GM23338 (cell line): ENCODE measurements at regions not wholly inside any gene's neighbourhood (a gene's known extent, or its start where the extent isn't known, plus 50 kb on each side); places are given as distances from the start of the nearest gene placed in this dataset.

ENCODE experiments used
- EZH2 ChIP-seq: fragments of 200-600 bp; sonication (generic); IDR thresholded peaks from one replicate; pipeline ENCODE4 v1.8.0; 2017; ENCODE audit warnings: antibody characterized with exemption, mild to moderate bottlenecking, low read depth; ENCODE audit not compliant: unreplicated experiment
- EZH2phosphoT487 ChIP-seq: fragments of 200-600 bp; sonication (generic); IDR thresholded peaks from one replicate; pipeline ENCODE4 v1.8.1; 2018; ENCODE audit warnings: antibody characterized with exemption; ENCODE audit not compliant: unreplicated experiment
- POLR2AphosphoS5 ChIP-seq: IDR thresholded peaks from 2 replicates; pipeline ENCODE4 v1.6.1; 2016; ENCODE audit warnings: antibody characterized with exemption, low read depth
- TF ChIP-seq, protein P1 (sequence below), 2 experiments: fragments of 200-600 bp in 1 of 2; sonication (generic) in 1 of 2; conservative IDR thresholded peaks; 2 replicates each; pipeline versions ENCODE4 v1.5.1 to v1.6.1; 2016 to 2017; ENCODE audit warnings: antibody characterized with exemption in 2 of 2, low read depth in 2 of 2, mild to moderate bottlenecking in 2 of 2, moderate library complexity in 1 of 2
- TF ChIP-seq, protein P2 (sequence below): IDR thresholded peaks from one replicate; pipeline ENCODE4 v1.6.1; 2018; ENCODE audit warnings: antibody characterized with exemption; ENCODE audit not compliant: unreplicated experiment
- TF ChIP-seq, protein P3 (sequence below): fragments of 250-450 bp; sonication (Bioruptor Pico); IDR thresholded peaks from 2 replicates; pipeline ENCODE4 v1.5.0; 2020; ENCODE audit warnings: mild to moderate bottlenecking, moderate library complexity
- TF ChIP-seq, protein P4 (sequence below): IDR thresholded peaks from 2 replicates; pipeline ENCODE4 v1.6.1; 2016; ENCODE audit warnings: antibody characterized with exemption

DNA sequence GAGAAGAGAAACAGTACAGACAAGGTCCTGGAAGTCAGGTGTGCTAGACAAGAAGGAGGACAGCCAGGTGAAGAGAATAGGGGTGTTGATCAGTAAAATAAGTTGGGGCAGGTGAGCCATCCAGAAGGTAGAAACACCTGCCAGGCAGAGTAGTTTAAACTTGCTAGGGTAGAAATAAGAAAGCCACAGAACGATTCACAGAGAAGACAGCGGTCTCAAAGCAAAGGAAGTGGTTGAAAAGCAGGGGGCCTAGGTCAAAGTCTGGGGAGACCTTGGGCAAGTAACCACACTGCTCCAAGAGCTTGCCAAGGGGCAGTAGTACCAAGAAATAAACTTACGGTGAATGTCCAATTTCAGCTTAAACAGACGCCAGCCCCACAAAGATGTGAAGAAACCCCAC is 116.6 kb upstream of the PROX1 start:
- TF ChIP-seq, protein P1, sequence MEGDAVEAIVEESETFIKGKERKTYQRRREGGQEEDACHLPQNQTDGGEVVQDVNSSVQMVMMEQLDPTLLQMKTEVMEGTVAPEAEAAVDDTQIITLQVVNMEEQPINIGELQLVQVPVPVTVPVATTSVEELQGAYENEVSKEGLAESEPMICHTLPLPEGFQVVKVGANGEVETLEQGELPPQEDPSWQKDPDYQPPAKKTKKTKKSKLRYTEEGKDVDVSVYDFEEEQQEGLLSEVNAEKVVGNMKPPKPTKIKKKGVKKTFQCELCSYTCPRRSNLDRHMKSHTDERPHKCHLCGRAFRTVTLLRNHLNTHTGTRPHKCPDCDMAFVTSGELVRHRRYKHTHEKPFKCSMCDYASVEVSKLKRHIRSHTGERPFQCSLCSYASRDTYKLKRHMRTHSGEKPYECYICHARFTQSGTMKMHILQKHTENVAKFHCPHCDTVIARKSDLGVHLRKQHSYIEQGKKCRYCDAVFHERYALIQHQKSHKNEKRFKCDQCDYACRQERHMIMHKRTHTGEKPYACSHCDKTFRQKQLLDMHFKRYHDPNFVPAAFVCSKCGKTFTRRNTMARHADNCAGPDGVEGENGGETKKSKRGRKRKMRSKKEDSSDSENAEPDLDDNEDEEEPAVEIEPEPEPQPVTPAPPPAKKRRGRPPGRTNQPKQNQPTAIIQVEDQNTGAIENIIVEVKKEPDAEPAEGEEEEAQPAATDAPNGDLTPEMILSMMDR (conservative IDR thresholded peaks at IDR 0.05; ENCODE audit: low read depth in 2 of 2) = no peak
- TF ChIP-seq POLR2AphosphoS5 = no peak
- TF ChIP-seq, protein P2, sequence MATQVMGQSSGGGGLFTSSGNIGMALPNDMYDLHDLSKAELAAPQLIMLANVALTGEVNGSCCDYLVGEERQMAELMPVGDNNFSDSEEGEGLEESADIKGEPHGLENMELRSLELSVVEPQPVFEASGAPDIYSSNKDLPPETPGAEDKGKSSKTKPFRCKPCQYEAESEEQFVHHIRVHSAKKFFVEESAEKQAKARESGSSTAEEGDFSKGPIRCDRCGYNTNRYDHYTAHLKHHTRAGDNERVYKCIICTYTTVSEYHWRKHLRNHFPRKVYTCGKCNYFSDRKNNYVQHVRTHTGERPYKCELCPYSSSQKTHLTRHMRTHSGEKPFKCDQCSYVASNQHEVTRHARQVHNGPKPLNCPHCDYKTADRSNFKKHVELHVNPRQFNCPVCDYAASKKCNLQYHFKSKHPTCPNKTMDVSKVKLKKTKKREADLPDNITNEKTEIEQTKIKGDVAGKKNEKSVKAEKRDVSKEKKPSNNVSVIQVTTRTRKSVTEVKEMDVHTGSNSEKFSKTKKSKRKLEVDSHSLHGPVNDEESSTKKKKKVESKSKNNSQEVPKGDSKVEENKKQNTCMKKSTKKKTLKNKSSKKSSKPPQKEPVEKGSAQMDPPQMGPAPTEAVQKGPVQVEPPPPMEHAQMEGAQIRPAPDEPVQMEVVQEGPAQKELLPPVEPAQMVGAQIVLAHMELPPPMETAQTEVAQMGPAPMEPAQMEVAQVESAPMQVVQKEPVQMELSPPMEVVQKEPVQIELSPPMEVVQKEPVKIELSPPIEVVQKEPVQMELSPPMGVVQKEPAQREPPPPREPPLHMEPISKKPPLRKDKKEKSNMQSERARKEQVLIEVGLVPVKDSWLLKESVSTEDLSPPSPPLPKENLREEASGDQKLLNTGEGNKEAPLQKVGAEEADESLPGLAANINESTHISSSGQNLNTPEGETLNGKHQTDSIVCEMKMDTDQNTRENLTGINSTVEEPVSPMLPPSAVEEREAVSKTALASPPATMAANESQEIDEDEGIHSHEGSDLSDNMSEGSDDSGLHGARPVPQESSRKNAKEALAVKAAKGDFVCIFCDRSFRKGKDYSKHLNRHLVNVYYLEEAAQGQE = no peak
- TF ChIP-seq, protein P3, sequence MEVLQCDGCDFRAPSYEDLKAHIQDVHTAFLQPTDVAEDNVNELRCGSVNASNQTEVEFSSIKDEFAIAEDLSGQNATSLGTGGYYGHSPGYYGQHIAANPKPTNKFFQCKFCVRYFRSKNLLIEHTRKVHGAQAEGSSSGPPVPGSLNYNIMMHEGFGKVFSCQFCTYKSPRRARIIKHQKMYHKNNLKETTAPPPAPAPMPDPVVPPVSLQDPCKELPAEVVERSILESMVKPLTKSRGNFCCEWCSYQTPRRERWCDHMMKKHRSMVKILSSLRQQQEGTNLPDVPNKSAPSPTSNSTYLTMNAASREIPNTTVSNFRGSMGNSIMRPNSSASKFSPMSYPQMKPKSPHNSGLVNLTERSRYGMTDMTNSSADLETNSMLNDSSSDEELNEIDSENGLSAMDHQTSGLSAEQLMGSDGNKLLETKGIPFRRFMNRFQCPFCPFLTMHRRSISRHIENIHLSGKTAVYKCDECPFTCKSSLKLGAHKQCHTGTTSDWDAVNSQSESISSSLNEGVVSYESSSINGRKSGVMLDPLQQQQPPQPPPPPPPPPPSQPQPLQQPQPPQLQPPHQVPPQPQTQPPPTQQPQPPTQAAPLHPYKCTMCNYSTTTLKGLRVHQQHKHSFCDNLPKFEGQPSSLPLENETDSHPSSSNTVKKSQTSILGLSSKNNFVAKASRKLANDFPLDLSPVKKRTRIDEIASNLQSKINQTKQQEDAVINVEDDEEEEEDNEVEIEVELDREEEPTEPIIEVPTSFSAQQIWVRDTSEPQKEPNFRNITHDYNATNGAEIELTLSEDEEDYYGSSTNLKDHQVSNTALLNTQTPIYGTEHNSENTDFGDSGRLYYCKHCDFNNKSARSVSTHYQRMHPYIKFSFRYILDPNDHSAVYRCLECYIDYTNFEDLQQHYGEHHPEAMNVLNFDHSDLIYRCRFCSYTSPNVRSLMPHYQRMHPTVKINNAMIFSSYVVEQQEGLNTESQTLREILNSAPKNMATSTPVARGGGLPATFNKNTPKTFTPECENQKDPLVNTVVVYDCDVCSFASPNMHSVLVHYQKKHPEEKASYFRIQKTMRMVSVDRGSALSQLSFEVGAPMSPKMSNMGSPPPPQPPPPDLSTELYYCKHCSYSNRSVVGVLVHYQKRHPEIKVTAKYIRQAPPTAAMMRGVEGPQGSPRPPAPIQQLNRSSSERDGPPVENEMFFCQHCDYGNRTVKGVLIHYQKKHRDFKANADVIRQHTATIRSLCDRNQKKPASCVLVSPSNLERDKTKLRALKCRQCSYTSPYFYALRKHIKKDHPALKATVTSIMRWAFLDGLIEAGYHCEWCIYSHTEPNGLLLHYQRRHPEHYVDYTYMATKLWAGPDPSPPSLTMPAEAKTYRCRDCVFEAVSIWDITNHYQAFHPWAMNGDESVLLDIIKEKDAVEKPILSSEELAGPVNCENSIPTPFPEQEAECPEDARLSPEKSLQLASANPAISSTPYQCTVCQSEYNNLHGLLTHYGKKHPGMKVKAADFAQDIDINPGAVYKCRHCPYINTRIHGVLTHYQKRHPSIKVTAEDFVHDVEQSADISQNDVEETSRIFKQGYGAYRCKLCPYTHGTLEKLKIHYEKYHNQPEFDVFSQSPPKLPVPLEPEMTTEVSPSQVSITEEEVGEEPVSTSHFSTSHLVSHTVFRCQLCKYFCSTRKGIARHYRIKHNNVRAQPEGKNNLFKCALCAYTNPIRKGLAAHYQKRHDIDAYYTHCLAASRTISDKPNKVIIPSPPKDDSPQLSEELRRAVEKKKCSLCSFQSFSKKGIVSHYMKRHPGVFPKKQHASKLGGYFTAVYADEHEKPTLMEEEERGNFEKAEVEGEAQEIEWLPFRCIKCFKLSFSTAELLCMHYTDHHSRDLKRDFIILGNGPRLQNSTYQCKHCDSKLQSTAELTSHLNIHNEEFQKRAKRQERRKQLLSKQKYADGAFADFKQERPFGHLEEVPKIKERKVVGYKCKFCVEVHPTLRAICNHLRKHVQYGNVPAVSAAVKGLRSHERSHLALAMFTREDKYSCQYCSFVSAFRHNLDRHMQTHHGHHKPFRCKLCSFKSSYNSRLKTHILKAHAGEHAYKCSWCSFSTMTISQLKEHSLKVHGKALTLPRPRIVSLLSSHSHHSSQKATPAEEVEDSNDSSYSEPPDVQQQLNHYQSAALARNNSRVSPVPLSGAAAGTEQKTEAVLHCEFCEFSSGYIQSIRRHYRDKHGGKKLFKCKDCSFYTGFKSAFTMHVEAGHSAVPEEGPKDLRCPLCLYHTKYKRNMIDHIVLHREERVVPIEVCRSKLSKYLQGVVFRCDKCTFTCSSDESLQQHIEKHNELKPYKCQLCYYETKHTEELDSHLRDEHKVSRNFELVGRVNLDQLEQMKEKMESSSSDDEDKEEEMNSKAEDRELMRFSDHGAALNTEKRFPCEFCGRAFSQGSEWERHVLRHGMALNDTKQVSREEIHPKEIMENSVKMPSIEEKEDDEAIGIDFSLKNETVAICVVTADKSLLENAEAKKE = no peak
- TF ChIP-seq EZH2phosphoT487 = no peak
- no peak for TF ChIP-seq EZH2
- TF ChIP-seq, protein P4, sequence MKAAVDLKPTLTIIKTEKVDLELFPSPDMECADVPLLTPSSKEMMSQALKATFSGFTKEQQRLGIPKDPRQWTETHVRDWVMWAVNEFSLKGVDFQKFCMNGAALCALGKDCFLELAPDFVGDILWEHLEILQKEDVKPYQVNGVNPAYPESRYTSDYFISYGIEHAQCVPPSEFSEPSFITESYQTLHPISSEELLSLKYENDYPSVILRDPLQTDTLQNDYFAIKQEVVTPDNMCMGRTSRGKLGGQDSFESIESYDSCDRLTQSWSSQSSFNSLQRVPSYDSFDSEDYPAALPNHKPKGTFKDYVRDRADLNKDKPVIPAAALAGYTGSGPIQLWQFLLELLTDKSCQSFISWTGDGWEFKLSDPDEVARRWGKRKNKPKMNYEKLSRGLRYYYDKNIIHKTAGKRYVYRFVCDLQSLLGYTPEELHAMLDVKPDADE = no peak
